Activated CD4-positive, alpha-beta T cell treated with anti-CD3 and anti-CD28 coated beads, Interleukin-2, amount 50 U/mL, for 1 hour (primary cell): ENCODE measurements at regions not wholly inside any gene's neighbourhood (a gene's known extent, or its start where the extent isn't known, plus 50 kb on each side); places are given as distances from the start of the nearest gene placed in this dataset.
"Not testable (repeated sequence)": the region's sequence is repeated elsewhere in the genome, so short reads cannot be mapped to it uniquely, and the experiment has no call there.

Experiments
- DNase-seq: peaks from one replicate; pipeline ENCODE4 v3.0.0-alpha.2; 2020

DNA sequence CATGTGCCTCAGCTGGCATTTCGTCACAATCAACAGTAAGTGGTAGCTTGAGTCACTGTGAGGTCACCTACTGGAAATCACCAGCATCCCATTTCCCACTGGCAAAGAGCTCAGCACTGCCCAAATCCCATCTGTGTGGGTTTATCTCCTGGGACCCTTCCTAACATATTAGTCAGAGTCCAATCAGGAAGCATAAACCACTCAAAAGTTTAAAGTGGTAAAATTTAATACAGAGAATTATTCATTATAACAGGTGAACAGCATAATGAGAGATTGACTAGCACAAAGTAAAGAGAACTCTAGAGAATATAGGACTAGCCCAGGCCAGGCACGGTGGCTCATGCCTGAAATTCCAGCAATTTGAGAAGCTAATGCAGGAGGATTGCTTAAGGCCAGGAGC is 107.1 kb upstream of the TP53BP2 start:
- not testable (repeated sequence) for DNase-seq

DNA sequence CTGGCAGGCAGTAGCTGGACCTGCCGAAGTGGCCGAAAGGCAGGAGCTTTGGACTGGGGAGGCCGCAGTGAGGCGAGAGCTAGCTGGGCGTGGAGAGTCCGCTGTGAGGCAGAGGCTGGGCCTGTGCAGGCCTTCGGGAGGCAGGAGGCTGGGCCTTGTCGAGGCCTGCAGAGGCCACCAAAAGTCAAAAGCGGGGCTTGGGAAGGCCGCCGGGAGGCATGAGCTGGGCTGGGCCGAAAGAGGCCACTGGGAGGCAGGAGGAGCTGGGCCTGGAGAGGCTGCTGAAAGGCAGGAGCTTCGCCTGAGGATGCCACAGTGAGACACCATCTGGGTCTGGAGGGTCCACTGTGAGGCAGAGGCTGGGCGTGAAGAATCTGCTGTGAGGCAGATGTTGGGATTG is 105.8 kb upstream of the TP53BP2 start:
- DNase-seq = not testable (repeated sequence)

- not testable (repeated sequence) for DNase-seq
Observed at GRCh38 chr1:223949944-223950343, 104.2 kb upstream of the TP53BP2 start.

DNA sequence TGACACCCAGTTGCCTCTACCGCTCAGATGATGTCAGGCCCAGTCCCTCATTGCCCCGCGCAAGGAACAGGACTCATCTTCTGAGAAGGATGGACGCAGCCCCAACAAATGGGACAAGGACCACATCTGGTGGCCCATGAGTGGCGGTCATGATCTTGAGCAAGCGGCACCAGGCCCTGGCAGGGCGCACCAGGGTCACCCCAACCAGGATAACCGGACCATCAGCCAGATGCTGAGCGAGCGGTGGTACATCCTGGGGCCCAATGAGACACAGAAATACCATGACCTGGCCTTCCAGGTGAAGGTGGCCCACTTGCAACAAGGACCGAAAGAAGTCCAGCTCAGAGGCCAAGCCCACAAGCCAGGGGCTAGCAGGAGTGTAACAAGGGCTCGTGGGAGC is 102.3 kb upstream of the TP53BP2 start:
- not testable (repeated sequence) for DNase-seq

GRCh38 chr1:223936592-223936991 is 90.8 kb upstream of the TP53BP2 start:
- DNase-seq = not testable (repeated sequence)

GRCh38 chr1:223931476-223931875 is 85.7 kb upstream of the TP53BP2 start:
- not testable (repeated sequence) for DNase-seq

DNA sequence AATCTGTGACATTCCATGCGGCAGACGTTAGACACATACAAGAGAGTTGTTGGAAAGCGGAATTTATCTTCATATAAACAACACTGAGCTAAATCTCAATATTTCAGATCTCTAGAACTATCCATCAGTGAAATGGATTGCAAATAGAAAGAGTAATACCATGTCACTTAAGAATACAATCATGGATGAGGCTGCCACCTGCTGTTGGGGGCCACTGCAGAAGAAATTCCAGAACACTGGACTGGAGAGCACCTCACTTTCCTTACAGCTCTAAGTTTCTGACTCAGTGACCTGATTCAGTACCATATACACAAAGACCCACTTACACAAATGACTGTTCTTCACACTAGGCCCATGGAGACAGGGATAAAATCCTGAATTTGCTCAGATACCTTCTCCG is 75.1 kb upstream of the TP53BP2 start:
- peak; percentile 15 for DNase-seq

DNA sequence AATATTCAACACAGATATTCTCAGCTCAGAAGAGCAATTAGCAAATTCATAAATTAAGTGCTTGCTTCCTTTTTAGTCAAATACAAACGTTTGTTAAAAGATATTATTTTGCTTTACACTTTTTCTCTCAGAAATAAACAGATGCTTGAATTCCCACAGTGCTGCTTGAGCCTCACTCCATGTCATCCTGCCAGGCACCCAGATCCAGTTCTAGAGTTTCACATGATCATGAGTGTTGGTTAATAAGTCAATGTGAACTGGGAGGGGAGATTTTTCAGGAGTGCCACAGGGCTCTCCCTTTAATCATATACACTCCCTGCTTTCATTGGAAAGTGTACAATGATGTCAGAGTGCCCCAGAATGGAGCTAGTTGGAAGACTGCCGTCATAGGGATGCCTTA is 69.7 kb upstream of the TP53BP2 start:
- DNase-seq = not testable (repeated sequence)

GRCh38 chr1:223913715-223914114 is 68.0 kb upstream of the TP53BP2 start:
- DNase-seq = not testable (repeated sequence)

DNA sequence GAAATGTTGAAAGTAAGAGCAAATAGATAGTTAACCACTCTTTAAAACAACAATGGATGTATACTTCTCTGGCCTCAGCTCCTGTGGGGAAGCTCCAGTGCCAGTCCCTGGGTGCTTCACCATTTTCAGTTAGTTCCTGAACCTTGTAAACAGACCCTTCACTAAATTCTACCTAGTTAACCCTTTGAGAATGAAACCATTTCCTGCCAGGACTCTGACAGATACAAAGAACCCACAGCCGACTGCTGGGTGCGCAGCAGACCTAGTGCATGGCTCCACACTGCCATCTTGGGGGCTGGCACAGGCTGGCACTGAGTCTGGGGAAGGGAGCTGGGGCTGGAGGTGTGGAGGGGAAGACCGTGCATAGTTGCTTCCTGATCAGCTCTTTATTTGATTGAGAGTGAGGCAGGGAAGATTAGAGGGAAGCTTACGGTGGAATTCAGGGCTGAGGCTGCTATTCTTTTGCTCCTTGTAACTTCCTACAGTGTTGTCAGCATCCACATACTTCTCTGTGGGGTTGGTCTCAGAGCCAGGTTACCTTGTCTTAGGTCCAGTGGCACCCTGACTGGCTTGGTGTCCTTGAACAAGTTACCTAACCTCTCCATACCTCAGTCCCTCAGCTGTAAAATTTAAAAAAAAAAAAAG is 62.3 kb upstream of the TP53BP2 start:
- peak; percentile 14 for DNase-seq

DNA sequence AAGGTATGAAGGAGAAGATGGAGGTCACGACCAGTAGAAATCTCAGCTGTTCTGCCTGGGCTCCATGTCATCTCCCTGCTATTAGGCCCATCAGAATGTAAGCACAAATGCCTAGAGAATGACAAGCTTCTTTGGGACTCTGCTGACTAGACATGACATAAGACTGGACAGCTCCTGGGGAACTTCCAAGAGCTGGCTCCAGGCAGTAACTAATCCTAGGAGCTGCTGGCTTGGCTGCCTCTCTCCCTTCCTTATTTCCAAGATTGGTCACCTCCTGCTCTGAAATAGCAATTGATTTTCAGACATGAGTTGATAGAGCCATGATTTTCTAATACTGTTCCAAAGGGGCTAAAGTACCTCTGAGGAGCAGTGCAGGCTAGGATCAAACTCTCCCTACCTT is 57.5 kb upstream of the TP53BP2 start:
- not testable (repeated sequence) for DNase-seq

DNA sequence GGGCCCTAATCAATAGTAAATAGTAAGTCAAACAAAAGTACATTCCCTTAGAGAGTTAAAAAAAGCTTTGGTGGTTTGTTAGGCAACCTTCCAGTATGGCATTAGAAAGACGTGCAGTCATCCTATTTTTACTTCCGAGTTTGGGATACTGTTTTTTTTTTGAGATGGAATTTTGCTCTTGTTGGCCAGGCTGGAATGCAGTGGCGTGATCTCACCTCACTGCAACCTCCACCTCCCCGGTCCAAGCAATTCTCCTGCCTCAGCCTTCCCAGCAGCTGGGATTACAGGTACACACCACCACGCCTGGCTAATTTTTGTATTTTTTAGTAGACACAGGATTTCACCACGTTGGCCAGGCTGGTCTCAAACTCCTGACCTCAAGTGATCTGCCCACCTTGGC is 54.0 kb upstream of the TP53BP2 start:
- DNase-seq = not testable (repeated sequence)

DNA sequence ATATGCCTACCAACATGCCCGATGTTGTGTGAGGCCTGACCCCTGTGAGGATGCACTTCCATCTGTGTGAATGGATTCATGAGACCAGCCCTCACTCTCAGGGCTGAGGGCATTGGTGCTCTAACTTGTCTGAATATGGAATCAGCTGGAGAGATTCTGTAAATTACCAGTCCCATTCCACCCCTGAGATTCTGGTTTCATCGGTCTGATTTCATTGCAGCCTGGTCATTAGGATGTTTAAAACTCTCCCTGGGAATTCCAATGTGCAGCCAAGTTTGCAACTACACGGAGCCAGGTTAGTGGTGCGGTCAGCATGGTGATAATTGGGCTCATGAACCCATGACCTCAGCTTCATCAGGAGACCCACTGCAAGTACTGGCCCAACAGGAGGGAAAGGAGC is 51.4 kb upstream of the TP53BP2 start:
- not testable (repeated sequence) for DNase-seq

- DNase-seq = not testable (repeated sequence)
Observed at GRCh38 chr1:223895950-223896349, 50.2 kb upstream of the TP53BP2 start.
